Thoracic aorta (tissue), 2 donors: ENCODE measurements at regions not wholly inside any gene's neighbourhood (a gene's known extent, or its start where the extent isn't known, plus 50 kb on each side); places are given as distances from the start of the nearest gene placed in this dataset.

ENCODE experiments used
- ATAC-seq: fragments of 150-250 bp; one replicate; pipeline ENCODE4 v1.8.0; 2017; ENCODE audit warnings: low read depth; ENCODE audit not compliant: insufficient number of reproducible peaks, low FRiP score
- DNase-seq: peaks from one replicate; pipeline ENCODE4 v3.0.0-alpha.2; 2020; ENCODE audit warnings: low spot score
- H3K27ac ChIP-seq, 2 donors: fragments of 200-600 bp; sonication (generic); 1 replicate in 1 of 2; 2 replicates in 1 of 2; pipeline ENCODE4 v1.5.1; 2016; ENCODE audit warnings: mild to moderate bottlenecking in 2 of 2, moderate library complexity in 2 of 2
- H3K27me3 ChIP-seq: fragments of 200-600 bp; sonication (generic); replicated peaks from 2 replicates; pipeline ENCODE4 v1.6.0; 2016; ENCODE audit warnings: mild to moderate bottlenecking; ENCODE audit not compliant: insufficient read depth
- H3K36me3 ChIP-seq: fragments of 200-600 bp; sonication (generic); one replicate; pipeline ENCODE4 v1.5.1; 2016
- H3K4me1 ChIP-seq, 2 donors: fragments of 200-600 bp; sonication (generic); 1 replicate in 1 of 2; 2 replicates in 1 of 2; pipeline versions ENCODE4 v1.5.1 to v1.6.0; 2016; ENCODE audit warnings: low read depth in 2 of 2, mild to moderate bottlenecking in 1 of 2; ENCODE audit not compliant: control insufficient read depth in 1 of 2
- H3K4me3 ChIP-seq: fragments of 200-600 bp; sonication (generic); 2 replicates; pipeline ENCODE4 v1.5.1; 2016; ENCODE audit warnings: mild to moderate bottlenecking
- H3K9me3 ChIP-seq: fragments of 200-600 bp; sonication (generic); 2 replicates; pipeline ENCODE4 v1.5.1; 2016
- TF ChIP-seq, protein P1 (sequence below): fragments of 200-600 bp; sonication (generic); IDR thresholded peaks from one replicate; pipeline ENCODE4 v1.5.1; 2019; ENCODE audit warnings: antibody characterized with exemption

DNA sequence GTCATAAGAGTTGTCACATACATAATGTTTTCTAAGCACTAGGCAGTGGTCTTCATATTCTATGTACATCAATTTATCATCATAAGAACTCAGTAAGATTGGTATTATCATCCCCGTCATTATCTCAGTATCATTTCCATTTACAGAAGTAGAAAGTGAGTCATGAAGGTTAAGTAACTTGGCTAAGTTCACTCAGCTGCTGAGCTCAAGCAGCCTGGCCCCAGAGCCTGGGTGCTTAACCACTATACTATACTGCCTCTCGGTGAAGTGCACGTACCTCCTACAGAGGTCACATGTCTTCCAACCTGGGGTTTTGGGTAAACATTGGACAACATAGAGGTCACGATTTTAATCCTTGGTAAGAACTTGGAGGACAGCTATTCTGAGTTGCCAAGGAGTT lies 161.5 kb upstream of the GATB start:
- H3K27ac ChIP-seq: no peak overlapping the region
- H3K4me3 ChIP-seq: no peak overlapping the region
- H3K27me3 ChIP-seq: no peaks in the 10 kb centered on the region
- no peaks in the 10 kb centered on the region for H3K9me3 ChIP-seq
- H3K4me1 ChIP-seq: no peaks in the 10 kb centered on the region
- ATAC-seq (no peak), DNase-seq (no peak)
- no peaks in the 10 kb centered on the region for H3K36me3 ChIP-seq
- TF ChIP-seq, protein P1, sequence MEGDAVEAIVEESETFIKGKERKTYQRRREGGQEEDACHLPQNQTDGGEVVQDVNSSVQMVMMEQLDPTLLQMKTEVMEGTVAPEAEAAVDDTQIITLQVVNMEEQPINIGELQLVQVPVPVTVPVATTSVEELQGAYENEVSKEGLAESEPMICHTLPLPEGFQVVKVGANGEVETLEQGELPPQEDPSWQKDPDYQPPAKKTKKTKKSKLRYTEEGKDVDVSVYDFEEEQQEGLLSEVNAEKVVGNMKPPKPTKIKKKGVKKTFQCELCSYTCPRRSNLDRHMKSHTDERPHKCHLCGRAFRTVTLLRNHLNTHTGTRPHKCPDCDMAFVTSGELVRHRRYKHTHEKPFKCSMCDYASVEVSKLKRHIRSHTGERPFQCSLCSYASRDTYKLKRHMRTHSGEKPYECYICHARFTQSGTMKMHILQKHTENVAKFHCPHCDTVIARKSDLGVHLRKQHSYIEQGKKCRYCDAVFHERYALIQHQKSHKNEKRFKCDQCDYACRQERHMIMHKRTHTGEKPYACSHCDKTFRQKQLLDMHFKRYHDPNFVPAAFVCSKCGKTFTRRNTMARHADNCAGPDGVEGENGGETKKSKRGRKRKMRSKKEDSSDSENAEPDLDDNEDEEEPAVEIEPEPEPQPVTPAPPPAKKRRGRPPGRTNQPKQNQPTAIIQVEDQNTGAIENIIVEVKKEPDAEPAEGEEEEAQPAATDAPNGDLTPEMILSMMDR: no peak

DNA sequence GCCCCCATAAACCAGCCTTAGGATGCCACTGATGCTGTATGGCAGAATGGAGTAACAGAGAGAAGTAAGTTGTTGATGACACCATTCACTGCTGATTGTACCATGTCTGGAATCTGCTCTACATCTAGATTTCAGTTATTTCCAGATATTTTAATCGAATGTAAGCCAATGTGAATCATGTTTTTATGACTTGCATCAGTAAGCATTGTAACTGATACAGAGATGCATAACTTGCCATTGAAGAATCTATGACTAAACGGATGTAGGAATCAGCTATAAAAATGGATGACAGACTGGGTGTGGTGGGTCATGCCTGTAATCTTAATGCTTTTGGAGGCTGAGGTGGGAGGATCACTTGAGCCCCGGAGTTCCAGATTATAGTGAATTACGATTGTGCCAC lies 161.0 kb upstream of the GATB start:
- ATAC-seq: no peak
- Histone ChIP-seq H3K4me3 (no peak overlapping the region), H3K27ac (no peak overlapping the region), H3K9me3 (no peaks in the 10 kb centered on the region), H3K36me3 (no peaks in the 10 kb centered on the region), H3K4me1 (no peaks in the 10 kb centered on the region), H3K27me3 (no peaks in the 10 kb centered on the region)
- no peak for DNase-seq
- TF ChIP-seq, protein P1: no peak

DNA sequence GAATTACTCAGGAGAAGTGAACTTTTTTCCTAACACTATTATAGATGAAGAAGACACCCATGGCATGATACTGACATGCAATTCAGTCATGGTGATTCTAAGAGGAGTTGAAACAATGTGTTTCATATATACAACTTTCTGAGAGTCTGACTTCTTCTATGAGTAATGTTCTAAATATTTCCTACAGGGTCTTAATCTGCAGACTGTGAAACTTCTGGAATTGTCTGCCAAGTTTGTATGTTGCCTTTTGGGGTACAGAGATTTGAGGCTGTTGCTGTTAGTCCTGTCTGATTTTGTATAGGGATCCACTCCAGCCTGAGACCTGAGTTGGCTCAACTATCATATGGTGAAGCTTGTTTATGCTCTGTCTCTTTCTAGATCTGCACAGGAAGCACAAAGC lies 160.6 kb upstream of the GATB start:
- TF ChIP-seq, protein P1: no peak
- DNase-seq (no peak), ATAC-seq (no peak)
- H3K36me3 ChIP-seq: no peaks in the 10 kb centered on the region
- no peaks in the 10 kb centered on the region for H3K4me1 ChIP-seq
- no peak overlapping the region for H3K27ac ChIP-seq
- no peaks in the 10 kb centered on the region for H3K27me3 ChIP-seq
- no peaks in the 10 kb centered on the region for H3K9me3 ChIP-seq
- H3K4me3 ChIP-seq: no peak overlapping the region

DNA sequence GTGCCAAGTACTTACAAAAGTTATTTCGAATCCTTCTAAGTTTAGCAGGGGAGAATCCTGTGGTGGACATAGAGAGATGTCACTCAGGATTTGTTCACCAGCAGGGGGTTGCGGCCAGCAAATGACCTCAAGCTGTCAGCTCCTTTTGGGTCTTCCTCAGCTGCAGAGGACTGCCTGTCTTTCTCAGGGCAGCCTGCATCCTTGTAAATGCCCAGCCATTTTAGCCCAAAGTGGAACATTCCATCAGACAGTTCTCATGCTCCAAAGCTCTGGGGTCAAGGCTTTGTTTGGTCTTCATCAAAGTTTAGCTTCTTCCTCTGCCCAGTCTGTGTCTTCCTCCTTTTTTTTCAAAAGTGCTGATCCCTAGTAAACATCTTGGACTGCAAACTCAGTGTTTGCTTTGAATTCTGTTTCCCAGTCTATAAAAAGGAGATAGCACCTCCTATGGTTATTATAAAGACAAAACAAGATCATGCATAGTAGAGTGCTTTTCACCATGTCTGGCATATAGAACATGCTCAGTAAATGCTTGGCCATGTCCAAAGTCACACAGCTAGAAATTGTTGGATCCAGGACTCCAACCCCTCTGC lies 156.4 kb upstream of the GATB start:
- DNase-seq (no peak), ATAC-seq (no peak)
- no peaks in the 10 kb centered on the region for H3K36me3 ChIP-seq
- H3K9me3 ChIP-seq: no peaks in the 10 kb centered on the region
- TF ChIP-seq, protein P1: no peak
- no peak overlapping the region for H3K4me3 ChIP-seq
- no peaks in the 10 kb centered on the region for H3K27me3 ChIP-seq
- no peak overlapping the region for H3K27ac ChIP-seq
- H3K4me1 ChIP-seq: no peaks in the 10 kb centered on the region

DNA sequence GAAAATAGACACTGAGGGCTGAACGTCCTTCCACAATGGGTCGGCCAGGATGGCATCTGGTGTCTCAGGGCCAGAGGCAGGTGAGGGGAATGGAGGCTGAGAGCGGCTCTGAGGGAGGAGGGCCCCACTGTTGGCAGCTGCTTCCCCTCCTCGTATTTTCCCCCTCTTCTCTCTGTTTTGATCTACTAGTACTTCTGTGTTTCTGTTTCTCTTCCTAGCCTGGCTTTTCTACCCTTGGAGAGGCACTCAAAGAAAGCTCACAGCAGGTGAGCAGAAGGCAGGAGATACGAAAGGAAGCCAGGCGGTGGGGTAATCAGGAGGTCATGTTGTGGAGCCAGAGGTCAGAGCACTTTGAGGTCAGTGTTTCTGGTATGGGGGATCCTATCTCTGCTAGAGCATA lies 151.8 kb upstream of the GATB start:
- Histone ChIP-seq H3K9me3 (no peaks in the 10 kb centered on the region), H3K4me3 (no peak overlapping the region), H3K27ac (no peak overlapping the region), H3K4me1 (no peaks in the 10 kb centered on the region), H3K36me3 (no peaks in the 10 kb centered on the region), H3K27me3 (no peaks in the 10 kb centered on the region)
- DNase-seq (no peak), ATAC-seq (no peak)
- TF ChIP-seq, protein P1: no peak
